GM12874 (cell line): ENCODE measurements at regions not wholly inside any gene's neighbourhood (a gene's known extent, or its start where the extent isn't known, plus 50 kb on each side); places are given as distances from the start of the nearest gene placed in this dataset.

ENCODE experiments used
- TF ChIP-seq, protein P1 (sequence below): IDR thresholded peaks from 2 replicates; pipeline ENCODE4 v1.5.1; 2011; ENCODE audit warnings: low read depth, mild to moderate bottlenecking, control low read depth, low read length, moderate library complexity; ENCODE audit not compliant: insufficient read depth

DNA sequence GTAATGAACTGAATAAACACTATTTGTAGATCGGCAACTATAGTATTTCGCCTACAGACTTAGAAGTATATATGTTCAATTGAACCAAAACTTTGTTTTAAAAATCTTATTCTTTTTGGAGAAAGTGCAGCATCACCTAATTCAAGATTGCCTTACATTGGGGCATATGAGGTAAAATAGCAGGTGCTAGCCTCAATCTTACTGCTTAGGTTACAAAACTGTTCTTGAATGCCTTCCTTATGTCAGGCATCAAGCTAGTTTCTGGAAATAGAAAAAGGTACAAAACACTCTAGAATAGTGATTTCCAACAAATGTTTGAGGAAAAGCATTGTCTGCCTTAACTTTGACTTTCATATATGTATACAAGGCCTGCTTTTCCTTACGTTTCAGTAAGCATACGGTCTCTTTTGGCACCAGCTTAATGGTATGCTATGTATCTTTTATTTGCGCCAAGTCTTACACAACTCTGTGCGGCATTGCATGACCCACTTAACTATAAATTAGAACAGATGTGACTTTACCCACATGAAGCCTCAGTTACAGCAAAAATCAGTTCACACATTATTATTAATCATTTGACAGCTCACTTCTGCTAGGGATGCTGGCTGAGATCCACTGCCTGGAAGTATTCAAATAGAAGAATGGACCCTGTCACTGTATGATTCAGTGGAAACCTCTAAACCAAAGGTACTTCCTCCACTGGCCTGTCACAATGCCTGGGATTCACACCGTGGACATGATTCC is 174.1 kb downstream of the PRELID2 start:
- TF ChIP-seq, protein P1, sequence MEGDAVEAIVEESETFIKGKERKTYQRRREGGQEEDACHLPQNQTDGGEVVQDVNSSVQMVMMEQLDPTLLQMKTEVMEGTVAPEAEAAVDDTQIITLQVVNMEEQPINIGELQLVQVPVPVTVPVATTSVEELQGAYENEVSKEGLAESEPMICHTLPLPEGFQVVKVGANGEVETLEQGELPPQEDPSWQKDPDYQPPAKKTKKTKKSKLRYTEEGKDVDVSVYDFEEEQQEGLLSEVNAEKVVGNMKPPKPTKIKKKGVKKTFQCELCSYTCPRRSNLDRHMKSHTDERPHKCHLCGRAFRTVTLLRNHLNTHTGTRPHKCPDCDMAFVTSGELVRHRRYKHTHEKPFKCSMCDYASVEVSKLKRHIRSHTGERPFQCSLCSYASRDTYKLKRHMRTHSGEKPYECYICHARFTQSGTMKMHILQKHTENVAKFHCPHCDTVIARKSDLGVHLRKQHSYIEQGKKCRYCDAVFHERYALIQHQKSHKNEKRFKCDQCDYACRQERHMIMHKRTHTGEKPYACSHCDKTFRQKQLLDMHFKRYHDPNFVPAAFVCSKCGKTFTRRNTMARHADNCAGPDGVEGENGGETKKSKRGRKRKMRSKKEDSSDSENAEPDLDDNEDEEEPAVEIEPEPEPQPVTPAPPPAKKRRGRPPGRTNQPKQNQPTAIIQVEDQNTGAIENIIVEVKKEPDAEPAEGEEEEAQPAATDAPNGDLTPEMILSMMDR: no peak

DNA sequence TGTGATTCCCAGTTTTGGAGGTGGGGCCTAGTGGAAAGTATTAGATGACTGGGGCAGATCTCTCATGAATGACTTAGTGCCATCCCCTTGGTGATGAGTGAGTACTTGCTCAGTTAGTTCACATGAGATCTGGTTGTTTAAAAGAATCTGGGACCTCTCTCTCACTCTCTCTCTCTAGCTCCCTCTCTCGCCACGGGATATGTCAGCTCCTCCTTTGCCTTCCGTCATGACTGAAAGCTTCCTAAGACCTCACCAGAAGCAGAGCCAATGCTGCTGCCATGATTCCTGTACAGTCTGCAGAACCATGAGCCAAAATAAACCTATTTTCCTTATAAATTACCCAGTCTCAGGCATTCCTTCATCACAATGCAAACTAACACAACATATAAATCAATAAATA is 176.7 kb downstream of the PRELID2 start:
- TF ChIP-seq, protein P1: no peak

GRCh38 chr5:145637396-145637795 is 197.7 kb downstream of the PRELID2 start:
- TF ChIP-seq, protein P1: no peak

GRCh38 chr5:145636371-145636770 is 198.8 kb downstream of the PRELID2 start:
- TF ChIP-seq, protein P1: no peak

GRCh38 chr5:145633474-145633873 is 201.7 kb downstream of the PRELID2 start:
- TF ChIP-seq, protein P1: no peak

DNA sequence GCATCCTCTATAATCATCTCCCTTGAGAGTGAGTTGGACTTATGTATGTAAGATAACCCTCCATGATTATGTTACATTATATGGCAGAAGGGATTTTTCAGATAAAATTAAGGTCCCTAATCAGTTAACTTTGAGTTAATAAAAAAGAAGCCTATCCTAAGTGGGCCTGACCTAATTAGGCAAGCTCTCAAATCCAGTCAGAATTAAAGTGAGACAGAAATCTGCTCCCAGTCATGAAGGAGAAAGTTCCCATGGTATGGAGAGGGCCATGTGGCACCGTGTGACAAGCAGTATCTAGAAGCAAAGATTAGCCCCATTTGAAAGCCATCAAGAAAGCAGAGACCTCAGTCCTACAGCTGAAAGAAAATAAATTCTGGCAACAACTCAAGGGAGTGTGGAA is 202.4 kb downstream of the PRELID2 start:
- TF ChIP-seq, protein P1: no peak

DNA sequence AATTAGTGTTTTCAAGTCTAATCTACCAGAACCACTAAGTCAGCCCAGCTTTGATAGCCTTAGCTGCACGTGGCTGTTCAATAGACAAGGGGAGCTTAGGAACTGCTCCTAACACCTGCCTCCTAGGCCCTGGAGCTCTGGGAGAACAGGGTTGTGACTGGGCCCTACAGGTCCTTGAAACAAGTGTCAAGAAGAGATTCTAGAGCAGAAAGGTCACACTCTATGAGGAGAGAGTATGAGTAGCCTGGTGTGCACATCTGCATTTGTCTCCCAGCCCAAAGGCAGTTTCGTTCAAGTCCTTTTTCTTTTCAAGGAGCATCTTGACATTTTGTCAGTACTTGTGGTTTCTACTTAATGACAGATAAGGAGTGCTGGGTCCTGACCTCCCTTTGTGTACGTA is 206.1 kb downstream of the PRELID2 start:
- TF ChIP-seq, protein P1: no peak
